ENCODE measurements at regions not wholly inside any gene's neighbourhood (a gene's known extent, or its start where the extent isn't known, plus 50 kb on each side); places are given as distances from the start of the nearest gene placed in this dataset.
"Not testable (repeated sequence)": the region's sequence is repeated elsewhere in the genome, so short reads cannot be mapped to it uniquely, and the experiment has no call there.

GRCh38 chr6:84985490-84985889 is 221.1 kb upstream of the TBX18 start:
- TF ChIP-seq CTCF (IDR thresholded peaks at IDR 0.05); EZH2 (IDR thresholded peaks at IDR 0.05; ENCODE audit: borderline replicate concordance, insufficient read depth, low read depth, low read length, poor library complexity, severe bottlenecking): not testable (repeated sequence)

Measured in B cell (primary cell).